ENCODE measurements at regions not wholly inside any gene's neighbourhood (a gene's known extent, or its start where the extent isn't known, plus 50 kb on each side); places are given as distances from the start of the nearest gene placed in this dataset.

GRCh38 chr21:35530766-35531165 is 481.7 kb upstream of the RUNX1 start:
- TF ChIP-seq CTCF (IDR thresholded peaks at IDR 0.05) = no peak
- no peak for TF ChIP-seq POLR2A (IDR thresholded peaks at IDR 0.05)

Data from heart left ventricle (tissue), 13 donors.